PC-9 (cell line): ENCODE measurements at regions not wholly inside any gene's neighbourhood (a gene's known extent, or its start where the extent isn't known, plus 50 kb on each side); places are given as distances from the start of the nearest gene placed in this dataset.

Source experiments
- EZH2 ChIP-seq: fragments of 200-600 bp; sonication (generic); IDR thresholded peaks from 2 replicates; pipeline ENCODE4 v1.8.0; 2017; ENCODE audit warnings: antibody characterized with exemption, low read depth
- TF ChIP-seq, protein P1 (sequence below): fragments of 200-600 bp; sonication (generic); conservative IDR thresholded peaks from 2 replicates; pipeline ENCODE4 v1.6.1; 2017; ENCODE audit warnings: mixed run types, antibody characterized with exemption, mild to moderate bottlenecking, moderate library complexity

DNA sequence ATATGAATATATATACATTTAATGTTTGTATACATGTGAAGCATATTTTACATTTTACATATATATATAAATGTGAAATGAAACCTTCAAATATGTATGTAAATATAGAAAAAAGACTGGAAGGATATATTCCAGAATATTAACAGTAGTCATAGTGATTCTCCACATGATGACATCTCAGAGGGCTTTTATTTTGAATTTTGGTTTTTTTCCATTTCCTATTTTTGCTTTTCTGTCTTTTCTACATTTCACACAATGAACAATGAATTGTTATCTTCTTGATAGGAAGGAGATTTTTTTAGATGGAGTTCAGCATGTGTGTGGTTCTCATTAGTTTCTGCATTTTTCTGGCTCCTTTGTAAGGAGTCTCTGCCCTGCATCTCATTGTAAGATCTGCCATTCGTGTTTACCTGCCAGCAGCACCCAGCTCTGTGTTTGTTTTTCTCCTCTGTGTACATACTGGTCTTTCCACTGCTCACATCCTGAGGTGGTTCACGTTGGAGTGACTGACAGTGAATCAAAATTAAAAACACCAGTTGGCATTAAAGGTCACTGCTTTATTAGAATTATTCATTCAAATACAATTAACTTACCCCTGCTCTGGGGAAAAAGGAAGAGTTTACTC, 425.3 kb upstream of the MDFIC2 start:
- no peak for TF ChIP-seq EZH2
- TF ChIP-seq, protein P1, sequence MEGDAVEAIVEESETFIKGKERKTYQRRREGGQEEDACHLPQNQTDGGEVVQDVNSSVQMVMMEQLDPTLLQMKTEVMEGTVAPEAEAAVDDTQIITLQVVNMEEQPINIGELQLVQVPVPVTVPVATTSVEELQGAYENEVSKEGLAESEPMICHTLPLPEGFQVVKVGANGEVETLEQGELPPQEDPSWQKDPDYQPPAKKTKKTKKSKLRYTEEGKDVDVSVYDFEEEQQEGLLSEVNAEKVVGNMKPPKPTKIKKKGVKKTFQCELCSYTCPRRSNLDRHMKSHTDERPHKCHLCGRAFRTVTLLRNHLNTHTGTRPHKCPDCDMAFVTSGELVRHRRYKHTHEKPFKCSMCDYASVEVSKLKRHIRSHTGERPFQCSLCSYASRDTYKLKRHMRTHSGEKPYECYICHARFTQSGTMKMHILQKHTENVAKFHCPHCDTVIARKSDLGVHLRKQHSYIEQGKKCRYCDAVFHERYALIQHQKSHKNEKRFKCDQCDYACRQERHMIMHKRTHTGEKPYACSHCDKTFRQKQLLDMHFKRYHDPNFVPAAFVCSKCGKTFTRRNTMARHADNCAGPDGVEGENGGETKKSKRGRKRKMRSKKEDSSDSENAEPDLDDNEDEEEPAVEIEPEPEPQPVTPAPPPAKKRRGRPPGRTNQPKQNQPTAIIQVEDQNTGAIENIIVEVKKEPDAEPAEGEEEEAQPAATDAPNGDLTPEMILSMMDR = no peak
